GM23338 (cell line): ENCODE measurements at regions not wholly inside any gene's neighbourhood (a gene's known extent, or its start where the extent isn't known, plus 50 kb on each side); places are given as distances from the start of the nearest gene placed in this dataset.

Experiments used
- ATAC-seq: fragments of 200-7000 bp; cut with Tn5 transposase; 3 replicates; pipeline ENCODE4 v1.9.1; 2020
- DNase-seq: peaks from one replicate; pipeline ENCODE4 v3.0.0-alpha.2; 2015; ENCODE audit warnings: low spot score
- H2AFZ ChIP-seq: fragments of 200-600 bp; sonication (generic); 2 replicates; pipeline ENCODE4 v1.8.0; 2016; ENCODE audit warnings: antibody characterized with exemption, mild to moderate bottlenecking, moderate library complexity
- H3F3A ChIP-seq: fragments of 200-600 bp; sonication (generic); replicated peaks from 2 replicates; pipeline ENCODE4 v1.8.0; 2017; ENCODE audit warnings: antibody characterized with exemption, mixed run types, low read depth
- H3K27ac ChIP-seq: fragments of 200-600 bp; sonication (generic); 2 replicates; pipeline ENCODE4 v1.6.1; 2016; ENCODE audit warnings: low read depth
- H3K27me3 ChIP-seq: fragments of 200-600 bp; sonication (generic); 2 replicates; pipeline ENCODE4 v1.8.0; 2016; ENCODE audit warnings: mild to moderate bottlenecking, mixed run types, moderate library complexity; ENCODE audit not compliant: insufficient read depth
- H3K36me3 ChIP-seq: fragments of 200-600 bp; sonication (generic); 2 replicates; pipeline ENCODE4 v1.8.0; 2016; ENCODE audit warnings: mild to moderate bottlenecking; ENCODE audit not compliant: insufficient read depth
- H3K4me1 ChIP-seq: fragments of 200-600 bp; sonication (generic); 2 replicates; pipeline ENCODE4 v1.8.0; 2016; ENCODE audit warnings: mild to moderate bottlenecking, moderate library complexity; ENCODE audit not compliant: insufficient read depth
- H3K4me2 ChIP-seq: fragments of 200-600 bp; sonication (generic); 2 replicates; pipeline ENCODE4 v1.7.1; 2017; ENCODE audit warnings: mixed run types
- H3K4me3 ChIP-seq: fragments of 200-600 bp; sonication (generic); 2 replicates; pipeline ENCODE4 v1.6.1; 2016; ENCODE audit warnings: mixed run types
- H3K79me2 ChIP-seq: fragments of 200-600 bp; sonication (generic); replicated peaks from 2 replicates; pipeline ENCODE4 v1.8.0; 2017; ENCODE audit warnings: mild to moderate bottlenecking; ENCODE audit not compliant: insufficient read depth
- H3K9me2 ChIP-seq: fragments of 200-600 bp; sonication (generic); 2 replicates; pipeline ENCODE4 v1.8.0; 2017; ENCODE audit not compliant: insufficient read depth
- H4K20me1 ChIP-seq: fragments of 200-600 bp; sonication (generic); replicated peaks from 2 replicates; pipeline ENCODE4 v1.8.0; 2017; ENCODE audit warnings: mild to moderate bottlenecking; ENCODE audit not compliant: insufficient read depth
- H3K27ac Mint-ChIP-seq: 2 replicates; pipeline ENCODE4 v1.8.0; 2020; ENCODE audit warnings: inconsistent platforms, mild to moderate bottlenecking, moderate library complexity, mixed read lengths
- H3K27me3 Mint-ChIP-seq: 3 replicates; pipeline ENCODE4 v1.8.0; 2022; ENCODE audit warnings: low read depth, mild to moderate bottlenecking, moderate library complexity, mixed read lengths, inconsistent platforms; ENCODE audit not compliant: insufficient read depth, poor library complexity
- H3K36me3 Mint-ChIP-seq: 3 replicates; pipeline ENCODE4 v1.8.0; 2021; ENCODE audit warnings: low read depth, mild to moderate bottlenecking, inconsistent platforms, moderate library complexity, mixed read lengths
- H3K4me1 Mint-ChIP-seq: 3 replicates; pipeline ENCODE4 v1.8.0; 2020; ENCODE audit warnings: mild to moderate bottlenecking, inconsistent platforms, mixed read lengths
- H3K4me3 Mint-ChIP-seq: 3 replicates; pipeline ENCODE4 v1.8.0; 2021; ENCODE audit warnings: moderate library complexity, mild to moderate bottlenecking, inconsistent platforms, mixed read lengths
- H3K9me3 Mint-ChIP-seq: 3 replicates; pipeline ENCODE4 v1.8.0; 2020; ENCODE audit warnings: moderate library complexity, mild to moderate bottlenecking, inconsistent platforms, mixed read lengths
- CREB1 ChIP-seq: fragments of 250-450 bp; sonication (Bioruptor Pico); IDR thresholded peaks from 2 replicates; pipeline ENCODE4 v1.5.0; 2020; ENCODE audit warnings: low read depth, mild to moderate bottlenecking, moderate library complexity
- EZH2 ChIP-seq: fragments of 200-600 bp; sonication (generic); IDR thresholded peaks from one replicate; pipeline ENCODE4 v1.8.0; 2017; ENCODE audit warnings: antibody characterized with exemption, mild to moderate bottlenecking, low read depth; ENCODE audit not compliant: unreplicated experiment
- EZH2phosphoT487 ChIP-seq: fragments of 200-600 bp; sonication (generic); IDR thresholded peaks from one replicate; pipeline ENCODE4 v1.8.1; 2018; ENCODE audit warnings: antibody characterized with exemption; ENCODE audit not compliant: unreplicated experiment
- JUNB ChIP-seq: IDR thresholded peaks from one replicate; pipeline ENCODE4 v1.6.1; 2016; ENCODE audit warnings: antibody characterized with exemption; ENCODE audit not compliant: unreplicated experiment
- NANOG ChIP-seq: IDR thresholded peaks from 2 replicates; pipeline ENCODE4 v1.6.1; 2016; ENCODE audit warnings: antibody characterized with exemption, borderline replicate concordance
- POLR2AphosphoS5 ChIP-seq: IDR thresholded peaks from 2 replicates; pipeline ENCODE4 v1.6.1; 2016; ENCODE audit warnings: antibody characterized with exemption, low read depth
- REST ChIP-seq: IDR thresholded peaks from one replicate; pipeline ENCODE4 v1.6.1; 2018; ENCODE audit warnings: antibody characterized with exemption; ENCODE audit not compliant: unreplicated experiment
- STAT1 ChIP-seq: IDR thresholded peaks from one replicate; pipeline ENCODE4 v1.6.1; 2016; ENCODE audit warnings: antibody characterized with exemption; ENCODE audit not compliant: unreplicated experiment
- ZNF114 ChIP-seq: fragments of 250-450 bp; sonication (Bioruptor Pico); IDR thresholded peaks from 2 replicates; pipeline ENCODE4 v1.5.0; 2020; ENCODE audit warnings: mild to moderate bottlenecking, moderate library complexity
- ZNF331 ChIP-seq: fragments of 250-450 bp; sonication (Bioruptor Pico); IDR thresholded peaks from 2 replicates; pipeline ENCODE4 v1.5.0; 2020; ENCODE audit warnings: low read depth, mild to moderate bottlenecking, moderate library complexity
- TF ChIP-seq, protein P1 (sequence below): fragments of 250-450 bp; sonication (Bioruptor Pico); IDR thresholded peaks from 2 replicates; pipeline ENCODE4 v1.5.0; 2020; ENCODE audit warnings: mild to moderate bottlenecking, moderate library complexity
- TF ChIP-seq, protein P2 (sequence below), 2 experiments: fragments of 200-600 bp in 1 of 2; sonication (generic) in 1 of 2; conservative IDR thresholded peaks; 2 replicates each; pipeline versions ENCODE4 v1.5.1 to v1.6.1; 2016 to 2017; ENCODE audit warnings: antibody characterized with exemption in 2 of 2, low read depth in 2 of 2, mild to moderate bottlenecking in 2 of 2, moderate library complexity in 1 of 2
- TF ChIP-seq, protein P3 (sequence below): IDR thresholded peaks from 2 replicates; pipeline ENCODE4 v1.6.1; 2016; ENCODE audit warnings: antibody characterized with exemption

- Histone ChIP-seq H3K27me3 (no peaks in the 10 kb centered on the region), H3K9me2 (peaks cover 17% of the 10 kb centered on the region), H3K36me3 (no peaks in the 10 kb centered on the region; the same call in 1 of the 2 replicates), H4K20me1 (no peaks in the 10 kb centered on the region), H3K4me1 (peaks cover 36% of the 10 kb centered on the region), H3K4me3 (no peak overlapping the region), H3K4me2 (no peak overlapping the region), H2AFZ (no peak overlapping the region), H3K27ac (no peak overlapping the region), H3F3A (no peaks in the 10 kb centered on the region; the same call in 1 of the 2 replicates), H3K79me2 (no peaks in the 10 kb centered on the region)
- no peak overlapping the region for H3K4me3 Mint-ChIP-seq
- ATAC-seq (no peak), DNase-seq (no peak)
- H3K27ac Mint-ChIP-seq, result no peak overlapping the region
- H3K4me1 Mint-ChIP-seq, result peaks cover 34% of the 10 kb centered on the region
- H3K36me3 Mint-ChIP-seq, result peaks cover 14% of the 10 kb centered on the region
- TF ChIP-seq STAT1, result no peak
- no peak for TF ChIP-seq POLR2AphosphoS5
- no peak for TF ChIP-seq EZH2phosphoT487
- TF ChIP-seq REST, result no peak
- TF ChIP-seq, protein P1, sequence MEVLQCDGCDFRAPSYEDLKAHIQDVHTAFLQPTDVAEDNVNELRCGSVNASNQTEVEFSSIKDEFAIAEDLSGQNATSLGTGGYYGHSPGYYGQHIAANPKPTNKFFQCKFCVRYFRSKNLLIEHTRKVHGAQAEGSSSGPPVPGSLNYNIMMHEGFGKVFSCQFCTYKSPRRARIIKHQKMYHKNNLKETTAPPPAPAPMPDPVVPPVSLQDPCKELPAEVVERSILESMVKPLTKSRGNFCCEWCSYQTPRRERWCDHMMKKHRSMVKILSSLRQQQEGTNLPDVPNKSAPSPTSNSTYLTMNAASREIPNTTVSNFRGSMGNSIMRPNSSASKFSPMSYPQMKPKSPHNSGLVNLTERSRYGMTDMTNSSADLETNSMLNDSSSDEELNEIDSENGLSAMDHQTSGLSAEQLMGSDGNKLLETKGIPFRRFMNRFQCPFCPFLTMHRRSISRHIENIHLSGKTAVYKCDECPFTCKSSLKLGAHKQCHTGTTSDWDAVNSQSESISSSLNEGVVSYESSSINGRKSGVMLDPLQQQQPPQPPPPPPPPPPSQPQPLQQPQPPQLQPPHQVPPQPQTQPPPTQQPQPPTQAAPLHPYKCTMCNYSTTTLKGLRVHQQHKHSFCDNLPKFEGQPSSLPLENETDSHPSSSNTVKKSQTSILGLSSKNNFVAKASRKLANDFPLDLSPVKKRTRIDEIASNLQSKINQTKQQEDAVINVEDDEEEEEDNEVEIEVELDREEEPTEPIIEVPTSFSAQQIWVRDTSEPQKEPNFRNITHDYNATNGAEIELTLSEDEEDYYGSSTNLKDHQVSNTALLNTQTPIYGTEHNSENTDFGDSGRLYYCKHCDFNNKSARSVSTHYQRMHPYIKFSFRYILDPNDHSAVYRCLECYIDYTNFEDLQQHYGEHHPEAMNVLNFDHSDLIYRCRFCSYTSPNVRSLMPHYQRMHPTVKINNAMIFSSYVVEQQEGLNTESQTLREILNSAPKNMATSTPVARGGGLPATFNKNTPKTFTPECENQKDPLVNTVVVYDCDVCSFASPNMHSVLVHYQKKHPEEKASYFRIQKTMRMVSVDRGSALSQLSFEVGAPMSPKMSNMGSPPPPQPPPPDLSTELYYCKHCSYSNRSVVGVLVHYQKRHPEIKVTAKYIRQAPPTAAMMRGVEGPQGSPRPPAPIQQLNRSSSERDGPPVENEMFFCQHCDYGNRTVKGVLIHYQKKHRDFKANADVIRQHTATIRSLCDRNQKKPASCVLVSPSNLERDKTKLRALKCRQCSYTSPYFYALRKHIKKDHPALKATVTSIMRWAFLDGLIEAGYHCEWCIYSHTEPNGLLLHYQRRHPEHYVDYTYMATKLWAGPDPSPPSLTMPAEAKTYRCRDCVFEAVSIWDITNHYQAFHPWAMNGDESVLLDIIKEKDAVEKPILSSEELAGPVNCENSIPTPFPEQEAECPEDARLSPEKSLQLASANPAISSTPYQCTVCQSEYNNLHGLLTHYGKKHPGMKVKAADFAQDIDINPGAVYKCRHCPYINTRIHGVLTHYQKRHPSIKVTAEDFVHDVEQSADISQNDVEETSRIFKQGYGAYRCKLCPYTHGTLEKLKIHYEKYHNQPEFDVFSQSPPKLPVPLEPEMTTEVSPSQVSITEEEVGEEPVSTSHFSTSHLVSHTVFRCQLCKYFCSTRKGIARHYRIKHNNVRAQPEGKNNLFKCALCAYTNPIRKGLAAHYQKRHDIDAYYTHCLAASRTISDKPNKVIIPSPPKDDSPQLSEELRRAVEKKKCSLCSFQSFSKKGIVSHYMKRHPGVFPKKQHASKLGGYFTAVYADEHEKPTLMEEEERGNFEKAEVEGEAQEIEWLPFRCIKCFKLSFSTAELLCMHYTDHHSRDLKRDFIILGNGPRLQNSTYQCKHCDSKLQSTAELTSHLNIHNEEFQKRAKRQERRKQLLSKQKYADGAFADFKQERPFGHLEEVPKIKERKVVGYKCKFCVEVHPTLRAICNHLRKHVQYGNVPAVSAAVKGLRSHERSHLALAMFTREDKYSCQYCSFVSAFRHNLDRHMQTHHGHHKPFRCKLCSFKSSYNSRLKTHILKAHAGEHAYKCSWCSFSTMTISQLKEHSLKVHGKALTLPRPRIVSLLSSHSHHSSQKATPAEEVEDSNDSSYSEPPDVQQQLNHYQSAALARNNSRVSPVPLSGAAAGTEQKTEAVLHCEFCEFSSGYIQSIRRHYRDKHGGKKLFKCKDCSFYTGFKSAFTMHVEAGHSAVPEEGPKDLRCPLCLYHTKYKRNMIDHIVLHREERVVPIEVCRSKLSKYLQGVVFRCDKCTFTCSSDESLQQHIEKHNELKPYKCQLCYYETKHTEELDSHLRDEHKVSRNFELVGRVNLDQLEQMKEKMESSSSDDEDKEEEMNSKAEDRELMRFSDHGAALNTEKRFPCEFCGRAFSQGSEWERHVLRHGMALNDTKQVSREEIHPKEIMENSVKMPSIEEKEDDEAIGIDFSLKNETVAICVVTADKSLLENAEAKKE (CRISPR knock-in tag), result no peak
- no peak for TF ChIP-seq EZH2
- no peak for TF ChIP-seq CREB1 (CRISPR knock-in tag)
- TF ChIP-seq ZNF114, result no peak
- no peak for TF ChIP-seq ZNF331 (CRISPR knock-in tag)
- TF ChIP-seq, protein P2, sequence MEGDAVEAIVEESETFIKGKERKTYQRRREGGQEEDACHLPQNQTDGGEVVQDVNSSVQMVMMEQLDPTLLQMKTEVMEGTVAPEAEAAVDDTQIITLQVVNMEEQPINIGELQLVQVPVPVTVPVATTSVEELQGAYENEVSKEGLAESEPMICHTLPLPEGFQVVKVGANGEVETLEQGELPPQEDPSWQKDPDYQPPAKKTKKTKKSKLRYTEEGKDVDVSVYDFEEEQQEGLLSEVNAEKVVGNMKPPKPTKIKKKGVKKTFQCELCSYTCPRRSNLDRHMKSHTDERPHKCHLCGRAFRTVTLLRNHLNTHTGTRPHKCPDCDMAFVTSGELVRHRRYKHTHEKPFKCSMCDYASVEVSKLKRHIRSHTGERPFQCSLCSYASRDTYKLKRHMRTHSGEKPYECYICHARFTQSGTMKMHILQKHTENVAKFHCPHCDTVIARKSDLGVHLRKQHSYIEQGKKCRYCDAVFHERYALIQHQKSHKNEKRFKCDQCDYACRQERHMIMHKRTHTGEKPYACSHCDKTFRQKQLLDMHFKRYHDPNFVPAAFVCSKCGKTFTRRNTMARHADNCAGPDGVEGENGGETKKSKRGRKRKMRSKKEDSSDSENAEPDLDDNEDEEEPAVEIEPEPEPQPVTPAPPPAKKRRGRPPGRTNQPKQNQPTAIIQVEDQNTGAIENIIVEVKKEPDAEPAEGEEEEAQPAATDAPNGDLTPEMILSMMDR (conservative IDR thresholded peaks at IDR 0.05; ENCODE audit: low read depth in 2 of 2), result no peak
- TF ChIP-seq, protein P3, sequence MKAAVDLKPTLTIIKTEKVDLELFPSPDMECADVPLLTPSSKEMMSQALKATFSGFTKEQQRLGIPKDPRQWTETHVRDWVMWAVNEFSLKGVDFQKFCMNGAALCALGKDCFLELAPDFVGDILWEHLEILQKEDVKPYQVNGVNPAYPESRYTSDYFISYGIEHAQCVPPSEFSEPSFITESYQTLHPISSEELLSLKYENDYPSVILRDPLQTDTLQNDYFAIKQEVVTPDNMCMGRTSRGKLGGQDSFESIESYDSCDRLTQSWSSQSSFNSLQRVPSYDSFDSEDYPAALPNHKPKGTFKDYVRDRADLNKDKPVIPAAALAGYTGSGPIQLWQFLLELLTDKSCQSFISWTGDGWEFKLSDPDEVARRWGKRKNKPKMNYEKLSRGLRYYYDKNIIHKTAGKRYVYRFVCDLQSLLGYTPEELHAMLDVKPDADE, result no peak
- no peak for TF ChIP-seq NANOG
- TF ChIP-seq JUNB, result no peak
- peaks cover 8% of the 10 kb centered on the region for H3K9me3 Mint-ChIP-seq
- peaks cover 3% of the 10 kb centered on the region for H3K27me3 Mint-ChIP-seq
Observed at GRCh38 chr2:22882011-22882410, 503.0 kb upstream of the KLHL29 start.
